Occipital lobe (tissue), 1 donor: ENCODE measurements at regions not wholly inside any gene's neighbourhood (a gene's known extent, or its start where the extent isn't known, plus 50 kb on each side); places are given as distances from the start of the nearest gene placed in this dataset.
A peak's percentile ranks its signal among the peaks of the same experiment; 100 is the strongest.

Experiments
- DNase-seq: peaks from one replicate; lab custom pipeline; 2025; lab: John Stamatoyannopoulos, UW

DNA sequence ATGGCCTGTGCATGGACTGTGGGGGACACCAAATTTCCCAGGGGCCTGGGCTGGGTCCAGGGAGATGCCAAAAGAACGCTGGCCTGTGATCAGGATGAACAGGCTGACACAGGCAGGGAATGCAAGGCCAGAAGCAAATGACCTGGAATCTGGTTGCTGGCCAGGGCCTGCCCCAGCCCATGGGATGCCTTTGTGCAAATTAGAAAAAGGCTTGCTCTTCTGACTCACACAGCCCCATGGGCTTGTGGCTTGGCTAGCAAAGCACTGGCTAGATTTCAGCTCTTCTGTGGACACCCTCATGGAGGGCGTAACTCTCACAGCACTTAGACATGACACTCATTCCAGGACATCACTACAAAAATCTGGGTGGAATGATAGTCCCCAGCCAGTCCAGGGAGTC lies 356.0 kb downstream of the SHQ1 start:
- DNase-seq = peak; percentile 5

DNA sequence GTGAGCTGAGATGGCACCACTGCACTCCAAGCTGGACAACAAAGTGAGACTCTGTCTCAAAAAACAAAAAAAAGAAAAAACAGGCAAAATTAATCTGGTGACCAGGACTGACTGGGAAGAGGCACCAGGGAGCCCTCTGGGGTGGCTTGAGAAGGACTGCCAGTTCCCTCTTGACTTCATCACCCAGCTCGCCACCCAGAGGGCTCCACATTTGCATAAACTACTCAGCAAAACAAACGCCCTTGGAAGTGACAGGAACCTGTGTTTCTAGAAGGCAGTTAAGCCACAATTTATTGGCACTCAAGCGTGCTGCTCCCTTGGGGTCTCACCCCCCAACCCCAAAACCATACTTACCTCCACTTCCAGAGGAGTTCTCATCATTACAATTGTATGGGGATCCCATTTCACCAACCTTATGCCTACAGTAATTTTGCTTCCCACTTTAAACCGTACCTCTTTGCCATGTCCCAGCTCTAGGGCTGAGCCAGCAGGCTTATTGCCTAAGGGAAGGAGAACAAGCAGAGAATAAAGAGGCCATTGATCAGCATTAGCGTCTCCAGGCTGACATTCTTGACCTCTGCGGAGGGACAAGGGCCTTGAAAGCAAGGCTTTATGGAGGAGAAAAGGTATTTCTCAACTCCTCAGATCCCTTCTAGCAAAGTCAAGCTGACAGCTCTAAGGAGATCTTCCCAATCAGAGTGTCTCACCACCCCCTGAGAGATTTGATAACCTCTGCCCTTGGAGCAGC lies 357.4 kb downstream of the SHQ1 start:
- no peak for DNase-seq

DNA sequence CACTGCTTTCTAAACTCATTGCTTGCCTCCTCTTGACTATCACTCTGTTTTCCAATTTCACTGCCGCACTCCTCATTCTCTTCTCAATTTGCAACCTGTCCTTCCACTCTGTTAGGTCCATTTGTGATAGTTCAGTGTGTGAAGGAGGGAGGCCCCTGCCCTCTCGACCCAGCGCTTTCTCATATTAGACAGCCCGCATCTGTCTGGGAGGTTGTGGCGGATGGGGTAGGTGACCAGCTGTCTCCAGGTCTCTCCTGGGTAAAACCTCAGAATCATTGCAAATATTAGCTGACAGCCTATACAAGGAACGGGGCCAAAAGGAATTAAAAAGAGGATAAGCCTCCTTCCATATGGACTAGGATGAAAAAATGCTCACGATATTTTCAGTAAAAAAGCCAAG lies 358.3 kb downstream of the SHQ1 start:
- DNase-seq = no peak

DNA sequence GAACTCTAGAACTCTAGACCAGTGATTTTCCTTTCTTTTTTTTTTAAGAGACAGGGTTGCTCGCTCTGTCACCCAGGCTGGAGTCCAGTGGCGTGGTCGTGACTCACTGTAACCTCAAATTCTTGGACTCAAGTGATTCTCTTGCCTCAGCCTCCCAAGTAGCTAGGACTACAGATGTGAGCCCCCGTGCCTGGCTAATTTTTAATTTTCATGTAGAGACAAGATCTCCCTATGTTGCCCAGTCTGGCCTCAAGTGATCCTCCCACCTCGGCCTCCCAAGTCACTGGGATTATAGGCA lies 359.6 kb downstream of the SHQ1 start:
- no peak for DNase-seq

DNA sequence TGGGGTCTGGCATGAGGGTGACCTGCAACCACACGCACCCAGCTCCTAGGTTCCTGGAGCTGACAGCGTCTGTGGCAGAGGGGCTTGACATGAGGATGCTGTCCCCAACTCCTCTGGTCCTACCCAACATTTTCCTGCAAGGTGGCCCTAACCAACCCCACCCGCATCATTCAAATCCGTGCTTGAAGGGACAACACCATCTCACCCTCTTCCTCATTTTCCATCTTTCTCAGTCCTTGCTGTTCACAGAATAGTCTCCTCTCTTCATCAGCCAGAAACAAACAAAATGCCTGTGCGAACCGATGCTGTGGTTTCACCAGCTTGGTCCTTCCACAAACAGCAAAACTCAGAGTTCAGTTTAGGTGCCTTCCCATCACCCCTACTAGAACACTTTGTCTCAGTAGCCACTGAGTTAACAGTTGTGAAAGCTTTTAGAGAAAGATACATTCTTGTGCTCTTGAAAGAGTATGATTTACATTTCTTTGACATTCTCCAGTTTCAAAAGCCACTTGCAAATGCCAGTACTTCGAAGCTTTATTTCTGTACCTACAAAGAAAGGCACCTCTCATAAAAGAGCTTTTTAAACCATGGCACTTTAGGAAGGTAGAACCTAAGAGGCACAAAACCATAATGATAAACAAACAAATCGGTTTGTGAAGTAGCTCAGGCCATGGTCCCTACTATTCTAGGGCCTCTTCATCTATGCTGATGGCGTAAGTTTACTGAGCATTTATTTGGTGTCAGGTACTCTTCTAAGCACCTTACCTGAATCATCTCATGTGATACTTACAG lies 360.1 kb downstream of the SHQ1 start:
- no peak for DNase-seq

DNA sequence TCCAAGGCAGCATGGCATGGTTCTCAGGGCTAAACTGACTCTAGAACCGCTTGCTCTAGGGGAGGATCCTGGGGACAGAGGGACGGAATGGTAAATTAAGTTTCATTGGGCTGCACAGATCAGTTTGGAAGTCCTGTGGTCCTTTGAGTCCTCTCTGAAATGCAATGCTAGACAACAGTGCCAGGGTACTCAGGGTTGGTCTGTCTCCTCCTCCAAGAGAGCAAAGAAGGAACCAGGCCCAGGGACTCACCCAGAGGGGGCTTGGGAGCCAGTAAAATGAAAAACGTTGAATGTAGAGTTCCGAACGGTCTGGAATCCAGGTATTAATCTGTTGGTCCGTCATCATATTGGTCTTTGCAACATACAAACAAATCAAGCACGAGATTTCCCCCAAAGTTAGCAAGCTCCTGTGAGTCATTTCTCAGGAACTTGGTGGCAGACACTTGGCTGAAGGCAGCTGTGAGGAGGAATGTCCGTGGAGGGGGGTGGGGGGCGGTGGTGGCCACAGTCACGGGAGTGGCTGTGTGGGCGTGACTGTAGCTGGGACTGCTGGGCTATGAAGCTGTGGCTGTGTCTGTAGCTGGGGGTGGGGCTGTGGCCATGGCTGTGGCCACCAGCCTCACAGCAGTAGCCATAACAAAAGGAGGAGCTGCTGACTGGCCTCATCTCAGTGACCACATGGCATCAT lies 361.0 kb downstream of the SHQ1 start:
- no peak for DNase-seq

DNA sequence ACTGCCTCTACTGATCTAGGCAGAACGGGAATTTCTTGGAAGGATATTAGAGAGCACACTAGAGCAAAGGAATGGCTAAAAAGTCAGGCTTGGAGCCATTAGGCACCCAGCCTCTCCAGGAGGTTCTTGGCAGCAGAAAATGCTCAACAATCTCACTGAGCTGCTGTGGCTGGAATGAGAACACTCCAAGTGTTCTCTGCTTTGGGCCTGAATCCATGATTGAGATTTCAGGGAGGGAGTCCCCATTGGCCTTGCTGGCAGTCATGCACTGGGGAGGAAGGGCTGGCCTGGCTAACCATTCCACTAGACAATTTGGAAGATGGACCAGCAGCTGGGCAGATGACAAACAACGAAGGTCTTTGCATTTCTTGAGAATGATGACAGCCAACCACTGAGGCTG lies 362.6 kb downstream of the SHQ1 start:
- no peak for DNase-seq

DNA sequence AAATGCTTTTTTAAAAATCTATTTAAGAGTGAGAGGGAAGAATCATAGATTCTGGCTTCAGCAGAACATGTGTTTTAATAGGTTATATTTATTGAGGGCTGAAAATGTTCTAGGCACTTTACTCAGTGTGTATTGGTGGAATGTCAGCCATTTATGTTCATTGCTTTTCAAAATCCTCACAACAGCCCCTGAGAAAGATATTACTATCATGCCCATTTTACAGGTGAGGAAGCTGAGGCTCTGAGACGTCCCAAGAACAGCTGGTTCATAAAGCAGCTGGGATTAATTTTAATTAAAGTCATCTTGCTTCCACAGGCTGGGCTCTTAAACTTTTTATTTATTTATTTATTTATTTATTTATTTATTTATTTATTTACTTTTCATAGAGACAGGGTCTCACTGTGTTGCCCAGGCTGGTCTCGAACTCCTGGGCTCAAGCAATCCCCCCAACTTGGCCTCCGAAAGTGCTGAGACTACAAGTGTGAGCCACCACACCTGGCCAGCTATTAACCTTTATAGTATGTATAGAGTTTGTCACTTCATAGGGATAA lies 364.6 kb downstream of the SHQ1 start:
- no peak for DNase-seq

DNA sequence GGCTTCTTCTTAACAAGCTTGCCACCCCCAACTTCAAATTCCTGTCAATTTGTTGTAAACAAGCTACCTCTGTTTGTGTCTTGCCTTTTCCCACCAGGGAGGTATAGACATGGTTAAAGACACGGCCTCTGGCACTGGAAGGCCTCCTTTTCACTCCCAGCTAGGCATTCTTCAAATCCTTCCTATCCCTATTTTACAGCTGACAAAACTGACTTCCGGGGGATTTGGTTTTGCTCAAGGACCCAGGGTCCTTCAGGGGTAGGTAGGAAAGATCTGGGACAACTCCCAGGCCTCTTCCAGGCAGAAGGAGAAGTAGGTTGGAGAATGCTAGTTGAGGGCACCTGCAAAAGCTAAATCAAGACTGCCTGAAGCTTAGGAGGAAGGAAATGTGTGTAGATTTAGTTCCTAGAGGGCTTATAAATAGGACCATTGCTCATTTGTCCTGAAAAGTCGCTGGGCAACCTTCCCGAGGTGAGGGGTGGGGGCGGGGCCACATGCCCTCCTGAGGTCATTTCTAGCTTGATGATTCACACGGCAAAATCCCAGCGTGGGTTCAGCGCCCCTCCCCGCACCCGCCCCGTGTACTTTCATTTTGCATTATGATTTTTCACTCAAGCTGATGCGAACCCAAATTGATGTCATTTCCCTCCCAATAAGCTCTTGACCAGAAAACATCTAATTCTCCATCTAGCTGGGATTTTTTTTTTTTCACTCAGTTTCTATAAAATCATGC lies 365.5 kb downstream of the SHQ1 start:
- DNase-seq = no peak

DNA sequence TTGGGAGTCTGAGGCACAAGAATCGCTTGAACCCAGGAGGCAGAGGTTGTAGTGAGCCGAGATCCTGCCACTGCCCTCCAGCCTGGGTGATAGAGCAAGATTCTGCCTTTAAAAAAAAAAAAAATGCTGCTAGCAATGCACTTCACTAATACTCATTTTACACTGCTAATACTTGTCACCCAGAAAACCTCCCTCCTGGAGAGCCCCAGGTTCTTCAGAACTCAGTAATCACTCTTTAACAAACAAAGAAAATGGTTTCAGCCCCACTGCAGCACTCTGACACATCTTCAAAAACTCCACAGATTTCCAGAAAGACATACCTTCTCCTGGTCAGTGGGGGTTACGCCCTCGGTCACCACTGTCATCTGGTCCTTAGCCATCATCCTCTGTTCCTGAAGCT lies 366.7 kb downstream of the SHQ1 start:
- DNase-seq = no peak

DNA sequence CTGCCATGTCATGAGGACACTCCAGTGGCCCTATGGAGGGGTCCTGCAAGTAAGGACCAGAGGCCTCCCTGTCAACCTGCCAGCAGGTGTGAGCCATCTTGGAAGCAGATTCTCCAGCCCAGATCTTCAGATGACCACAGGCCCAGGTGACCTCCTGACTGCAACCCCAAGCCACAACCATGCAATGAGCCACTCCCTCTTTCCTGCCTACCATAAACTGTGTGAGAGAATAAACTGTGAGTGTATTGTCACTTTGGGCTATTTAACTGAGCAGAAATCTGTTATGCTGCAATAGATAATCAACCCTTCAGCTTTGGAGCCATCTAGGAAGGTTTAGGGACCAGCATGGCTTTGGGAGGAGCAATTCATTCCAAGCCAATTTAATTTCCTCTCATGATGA lies 367.9 kb downstream of the SHQ1 start:
- DNase-seq = no peak

DNA sequence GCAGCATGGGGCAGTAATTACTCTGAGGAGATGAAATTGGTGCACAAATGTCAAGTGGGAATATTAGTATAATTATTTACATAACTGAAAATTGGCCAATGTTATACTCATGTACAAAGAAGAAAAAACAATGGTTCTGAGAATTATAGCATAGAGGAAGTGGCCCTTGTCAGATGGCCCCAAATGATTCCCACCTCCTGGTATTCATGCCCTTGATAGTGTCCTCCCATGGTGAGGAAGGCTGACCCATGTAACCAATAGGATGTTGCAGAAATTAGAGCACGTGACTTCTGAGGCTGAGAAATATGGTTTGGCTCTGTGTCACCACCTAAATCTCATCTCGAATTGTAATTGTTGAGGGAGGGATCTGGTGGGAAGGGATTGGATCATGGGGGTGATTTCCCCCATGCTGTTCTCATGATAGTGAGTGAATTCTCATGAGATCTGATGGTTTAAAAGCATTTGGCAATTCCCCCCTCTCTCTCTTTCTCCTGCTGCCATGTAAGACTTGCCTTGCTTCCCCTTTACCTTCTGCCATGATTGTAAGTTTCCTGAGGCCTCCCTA lies 368.5 kb downstream of the SHQ1 start:
- DNase-seq = no peak

DNA sequence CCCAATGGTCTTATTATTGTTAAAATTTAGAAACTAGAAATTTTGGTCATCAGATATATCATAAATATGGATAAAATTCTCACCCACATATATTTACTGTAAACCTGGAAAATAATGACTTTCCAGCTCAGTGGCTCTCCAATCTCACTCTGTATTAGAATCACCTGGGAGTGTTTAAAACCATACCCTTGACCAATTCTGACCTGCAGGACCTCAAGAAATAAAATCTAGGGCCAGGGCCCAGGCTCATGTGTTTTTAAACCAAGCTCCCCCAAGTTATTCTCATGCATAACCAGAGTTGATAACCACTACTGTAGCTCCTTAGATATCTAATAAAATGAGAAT lies 372.1 kb downstream of the SHQ1 start:
- DNase-seq = no peak

DNA sequence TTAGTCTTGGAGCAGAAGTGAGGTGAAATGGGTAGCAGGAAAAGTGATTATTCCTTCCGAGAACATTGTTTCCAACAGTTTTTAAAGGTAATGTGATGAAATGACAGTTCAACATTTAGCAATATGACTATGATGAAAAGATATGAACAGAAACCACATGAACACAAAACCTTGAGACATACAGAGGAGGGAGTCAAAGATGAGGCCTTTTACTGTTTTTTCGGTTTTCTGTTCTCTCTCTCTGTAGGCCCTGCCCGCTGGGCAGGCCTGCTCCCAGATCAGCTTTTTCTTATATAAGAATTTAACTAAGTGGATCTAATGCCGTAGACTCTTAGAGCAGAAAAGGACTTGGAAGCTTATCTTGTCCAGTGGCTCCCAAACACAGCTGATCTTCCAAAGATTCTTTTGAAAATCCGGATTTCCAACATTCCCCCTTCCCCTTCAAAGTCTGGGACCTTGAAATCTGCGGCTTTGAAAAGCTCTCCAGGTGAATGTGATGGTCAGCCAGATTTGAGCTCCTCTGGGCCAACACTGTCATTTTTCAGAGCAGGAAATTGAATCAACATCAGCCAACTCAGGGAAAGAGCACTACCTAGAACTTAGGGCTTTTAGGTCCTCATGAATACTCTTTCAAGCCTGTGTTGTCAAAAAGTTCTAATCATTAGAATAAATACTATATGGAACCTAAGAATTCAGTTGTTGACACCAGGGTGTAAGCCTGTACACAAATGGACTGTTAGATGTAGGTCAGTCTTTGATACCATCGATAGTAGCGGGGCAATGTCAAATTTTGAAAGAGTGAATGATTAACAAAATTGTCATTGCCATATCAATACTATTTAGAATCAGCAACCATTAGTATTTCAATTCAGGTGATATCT lies 372.7 kb downstream of the SHQ1 start:
- no peak for DNase-seq

DNA sequence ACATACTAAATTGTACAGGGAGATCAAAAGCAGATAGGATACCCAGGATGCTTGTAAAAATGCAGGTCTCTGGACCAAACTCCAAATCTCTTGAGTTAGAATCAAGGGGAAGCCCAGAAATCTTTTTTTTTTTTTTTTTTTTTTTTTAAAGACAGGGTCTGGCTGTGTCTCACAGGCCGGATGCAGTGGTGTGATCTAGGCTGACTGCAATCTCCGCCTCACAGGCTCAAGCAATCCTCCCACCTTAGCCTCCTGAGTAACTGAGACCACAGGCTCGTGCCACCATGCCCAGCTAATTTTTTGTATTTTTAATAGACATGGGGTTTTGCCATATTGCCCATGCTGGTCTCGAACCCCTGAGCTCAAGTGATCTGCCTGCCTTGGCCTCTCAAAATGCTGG lies 373.5 kb downstream of the SHQ1 start:
- no peak for DNase-seq

DNA sequence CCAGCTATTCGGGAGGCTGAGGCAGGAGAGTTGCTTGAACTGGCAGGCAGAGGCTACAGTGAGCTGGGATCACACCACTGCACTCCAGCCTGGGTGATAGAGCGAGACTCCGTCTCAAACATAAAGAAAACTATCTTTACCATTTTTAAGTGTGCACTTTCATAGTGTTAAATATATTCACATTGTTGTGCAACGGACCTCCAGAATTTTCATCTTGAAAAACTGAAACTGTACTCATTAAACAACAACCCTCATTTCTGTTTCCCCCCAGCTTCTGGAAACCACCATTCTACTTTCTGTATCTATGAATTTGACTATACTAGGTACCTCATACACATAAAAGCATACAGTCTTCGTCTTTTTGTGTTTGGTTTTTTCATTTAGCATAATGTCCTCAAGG lies 375.1 kb downstream of the SHQ1 start:
- DNase-seq = no peak

DNA sequence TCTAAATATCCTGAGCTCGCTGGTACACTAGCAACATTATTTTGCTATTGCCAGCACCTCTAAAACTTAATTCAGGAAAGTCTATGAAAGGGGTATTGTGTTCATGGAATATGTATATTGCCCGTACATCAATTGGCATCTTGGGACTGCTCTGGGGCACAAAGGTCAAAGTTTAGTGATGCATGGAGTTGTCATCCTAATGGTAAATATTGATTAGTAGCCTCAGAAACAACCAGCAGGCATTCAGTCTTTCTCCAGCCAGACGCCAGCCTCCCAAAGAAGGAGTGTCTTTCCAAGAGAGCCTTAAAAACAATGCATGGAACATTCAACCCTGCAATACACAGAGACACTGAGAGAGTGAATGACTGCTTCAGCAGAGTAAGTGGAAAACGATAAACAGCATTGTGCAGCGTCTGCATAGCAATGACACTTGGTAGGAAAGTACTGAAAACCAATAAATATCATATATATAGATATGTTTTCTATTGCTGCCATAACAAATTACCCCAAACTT lies 377.3 kb downstream of the SHQ1 start:
- DNase-seq = no peak

DNA sequence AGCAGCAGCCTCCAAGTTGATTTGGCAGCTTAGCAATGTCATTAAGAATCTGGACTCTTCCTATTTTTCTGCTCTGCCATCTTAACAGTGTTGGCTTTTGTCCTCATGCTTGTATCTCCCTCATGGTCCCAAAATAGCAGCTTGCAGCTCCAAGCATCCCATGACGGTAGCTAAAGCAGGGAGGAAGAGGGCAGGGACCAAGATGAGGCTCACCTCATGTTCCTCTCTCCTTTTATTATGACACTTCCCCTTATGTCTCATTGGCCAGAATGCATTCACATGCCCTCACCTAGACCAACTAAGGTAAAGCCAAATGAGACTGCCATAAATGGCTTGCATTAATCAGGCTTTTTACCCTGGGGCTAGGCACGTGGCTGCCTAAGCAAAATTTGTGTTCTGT lies 382.4 kb downstream of the SHQ1 start:
- no peak for DNase-seq

DNA sequence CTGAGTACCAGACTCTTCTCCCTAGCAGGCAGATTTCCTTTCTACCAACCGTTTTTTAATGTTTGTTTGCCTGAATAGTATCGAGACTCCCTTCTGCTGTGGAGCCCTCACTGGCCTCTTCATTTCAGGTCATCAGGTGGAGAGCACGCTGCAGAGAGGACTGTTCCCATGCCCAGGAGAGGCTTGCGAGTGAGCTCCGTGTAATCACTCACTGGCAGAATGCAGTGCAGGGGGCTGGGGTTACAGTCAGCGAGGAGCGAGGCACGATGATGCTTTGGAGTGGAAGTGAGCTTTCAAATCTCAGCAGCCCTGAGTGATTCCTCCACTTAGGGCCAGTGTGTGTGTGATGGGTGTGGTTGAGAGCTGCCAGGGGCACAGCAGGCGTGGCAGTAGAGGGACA lies 385.2 kb downstream of the SHQ1 start:
- DNase-seq = no peak

DNA sequence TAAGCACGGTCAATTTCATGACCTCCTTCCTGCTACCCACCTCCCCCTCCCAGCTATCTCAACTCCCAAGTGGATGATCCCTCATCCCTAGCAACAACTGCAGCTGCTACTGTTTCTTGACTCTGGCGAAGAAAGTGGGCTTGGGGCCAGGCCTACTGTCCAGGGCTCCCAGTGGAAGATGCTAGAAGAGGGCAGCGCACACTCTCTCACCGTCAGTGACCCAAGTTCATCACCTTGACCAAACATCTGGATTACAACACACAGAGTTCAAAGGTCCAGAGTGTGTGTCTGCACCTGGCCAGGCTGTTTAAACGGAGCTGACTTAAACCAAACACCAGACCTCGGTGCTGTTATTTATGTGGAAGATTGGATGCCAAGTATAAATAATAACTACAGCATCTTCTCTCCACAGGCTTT lies 385.6 kb downstream of the SHQ1 start:
- no peak for DNase-seq
